Activated CD4-positive, alpha-beta T cell treated with anti-CD3 and anti-CD28 coated beads for 48 hours (primary cell): ENCODE measurements at regions not wholly inside any gene's neighbourhood (a gene's known extent, or its start where the extent isn't known, plus 50 kb on each side); places are given as distances from the start of the nearest gene placed in this dataset.

ENCODE experiments used
- DNase-seq: peaks from one replicate; pipeline ENCODE4 v3.0.0-alpha.2; 2020

DNA sequence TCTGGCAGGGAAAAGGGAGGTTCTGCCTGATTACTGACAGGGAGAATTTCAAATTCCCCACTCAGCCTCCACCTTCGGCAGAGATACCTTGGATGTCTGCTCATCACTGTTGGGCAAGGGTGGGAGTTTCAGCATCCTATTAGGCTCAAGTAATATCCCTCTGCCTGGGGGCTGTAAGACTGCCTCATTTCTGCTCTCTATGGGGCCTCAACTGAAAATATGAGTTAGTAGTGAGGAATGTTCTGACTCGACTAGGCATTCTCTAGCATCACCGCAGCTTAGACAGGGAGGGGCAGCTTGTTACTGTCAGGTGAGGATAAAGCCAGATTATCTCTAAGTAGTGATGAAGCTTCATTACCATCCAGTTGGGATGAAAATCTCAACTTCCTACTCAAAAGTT lies 87.7 kb upstream of the LRP1B start:
- DNase-seq, result no peak

DNA sequence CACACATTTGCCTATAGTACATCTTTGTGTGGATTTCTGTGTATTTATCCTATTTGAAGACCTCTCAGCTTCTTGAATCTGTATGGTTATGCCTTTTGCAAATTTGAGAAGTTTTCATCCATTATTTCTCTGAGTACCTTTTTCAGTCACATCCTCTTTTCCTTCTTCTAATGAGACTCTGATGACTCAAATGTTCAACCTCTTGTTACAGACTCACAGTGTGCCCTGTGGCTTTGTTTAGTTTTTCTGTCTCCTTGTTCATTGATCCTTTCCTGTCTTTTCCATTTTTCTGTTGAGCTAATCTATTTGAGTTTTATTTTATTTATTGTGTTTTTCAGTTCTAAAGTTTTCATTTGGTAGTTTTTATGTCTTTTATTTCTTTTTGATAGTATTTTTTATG lies 87.0 kb upstream of the LRP1B start:
- no peak for DNase-seq

DNA sequence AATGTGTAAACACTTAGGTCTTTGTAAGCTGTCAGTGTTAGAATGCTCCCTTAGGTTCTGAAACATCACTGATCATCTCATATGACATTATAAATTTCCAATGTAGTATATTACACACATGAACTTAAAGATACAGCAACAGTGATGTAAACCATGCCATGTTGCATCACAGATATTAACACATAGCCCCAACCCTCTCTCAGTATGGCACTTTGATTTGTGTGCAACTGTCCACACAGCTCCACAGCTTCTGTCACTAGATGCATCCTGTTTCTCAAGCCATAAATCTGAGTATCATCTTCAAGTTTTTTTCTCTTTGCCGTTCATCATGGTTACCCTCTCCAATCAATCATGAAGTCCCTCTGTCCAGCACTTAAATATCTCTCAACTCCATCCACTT lies 69.2 kb upstream of the LRP1B start:
- no peak for DNase-seq

DNA sequence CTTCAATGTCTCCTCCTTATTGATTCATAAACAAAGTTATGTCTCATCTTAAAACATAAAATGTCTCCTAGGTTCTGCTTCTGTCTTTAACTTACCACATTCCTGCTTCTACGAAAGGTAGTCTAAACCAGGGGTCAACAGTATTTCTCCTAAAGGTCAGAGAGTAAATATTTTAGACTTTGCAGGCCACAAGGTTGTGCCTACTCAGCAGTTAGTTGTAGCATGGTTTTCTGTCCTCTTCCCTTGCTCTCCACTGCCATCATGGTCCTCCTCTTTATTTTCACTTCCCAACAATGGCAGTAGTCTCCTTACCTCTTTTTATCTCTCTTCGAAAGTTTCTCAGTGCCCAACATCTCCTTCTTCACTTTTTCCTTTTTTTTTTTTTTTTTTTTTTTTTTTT lies 68.3 kb upstream of the LRP1B start:
- no peak for DNase-seq

DNA sequence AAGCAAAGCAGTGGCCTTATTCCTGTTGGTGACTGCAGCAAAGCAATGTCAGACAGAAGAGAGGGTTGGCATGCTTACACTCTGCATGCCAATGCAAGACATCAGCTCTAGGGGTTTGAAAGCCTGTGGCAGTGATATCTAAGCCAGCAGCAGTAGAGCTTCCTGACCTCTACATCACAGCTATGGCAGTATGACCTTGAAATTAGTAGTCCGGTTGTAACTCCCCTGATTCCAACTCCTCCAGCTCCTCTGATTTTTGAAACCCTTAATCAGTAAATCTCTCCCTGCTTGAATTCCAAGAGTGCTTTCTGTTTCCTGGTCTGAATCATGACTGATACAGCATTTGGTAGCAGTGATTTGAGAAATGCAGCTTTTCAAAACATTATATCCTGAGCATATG lies 60.0 kb upstream of the LRP1B start:
- no peak for DNase-seq

DNA sequence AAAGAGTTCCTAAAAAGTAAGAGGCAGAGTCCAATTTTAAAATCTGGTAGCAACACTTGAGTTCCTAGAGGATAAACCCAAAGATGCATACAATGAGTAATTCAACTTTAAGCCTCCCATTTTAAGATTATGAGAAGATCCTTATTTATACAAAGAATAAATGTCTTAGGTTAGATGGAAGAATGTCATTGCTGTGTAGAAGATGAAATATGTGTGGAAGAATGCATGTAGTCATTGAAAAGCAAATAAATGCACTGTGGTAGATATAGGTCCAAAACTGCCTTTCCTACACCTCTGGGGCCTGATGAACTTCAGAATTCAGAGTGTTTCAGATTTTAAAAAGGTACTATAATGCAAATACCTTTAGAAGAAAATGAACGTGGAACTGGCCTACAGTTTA lies 58.7 kb upstream of the LRP1B start:
- DNase-seq, result no peak

DNA sequence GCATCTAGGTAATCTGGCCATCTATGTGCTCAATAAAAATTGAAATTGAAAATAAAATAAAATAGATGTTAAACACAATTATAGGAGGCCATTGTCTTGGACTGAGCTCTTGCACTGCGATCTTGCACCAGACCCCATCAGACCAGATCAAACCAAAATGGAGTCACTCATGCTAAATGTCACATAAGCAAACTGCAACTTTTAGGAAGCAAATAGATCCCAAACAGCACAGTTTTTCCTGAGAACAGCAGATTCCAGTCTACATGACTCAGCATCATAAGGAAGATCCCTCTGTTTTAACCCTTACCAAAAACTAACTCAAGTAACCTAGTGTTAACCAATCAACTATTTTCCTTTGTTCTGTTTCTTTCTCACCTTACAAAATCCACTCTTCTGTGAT lies 57.7 kb upstream of the LRP1B start:
- DNase-seq, result no peak

DNA sequence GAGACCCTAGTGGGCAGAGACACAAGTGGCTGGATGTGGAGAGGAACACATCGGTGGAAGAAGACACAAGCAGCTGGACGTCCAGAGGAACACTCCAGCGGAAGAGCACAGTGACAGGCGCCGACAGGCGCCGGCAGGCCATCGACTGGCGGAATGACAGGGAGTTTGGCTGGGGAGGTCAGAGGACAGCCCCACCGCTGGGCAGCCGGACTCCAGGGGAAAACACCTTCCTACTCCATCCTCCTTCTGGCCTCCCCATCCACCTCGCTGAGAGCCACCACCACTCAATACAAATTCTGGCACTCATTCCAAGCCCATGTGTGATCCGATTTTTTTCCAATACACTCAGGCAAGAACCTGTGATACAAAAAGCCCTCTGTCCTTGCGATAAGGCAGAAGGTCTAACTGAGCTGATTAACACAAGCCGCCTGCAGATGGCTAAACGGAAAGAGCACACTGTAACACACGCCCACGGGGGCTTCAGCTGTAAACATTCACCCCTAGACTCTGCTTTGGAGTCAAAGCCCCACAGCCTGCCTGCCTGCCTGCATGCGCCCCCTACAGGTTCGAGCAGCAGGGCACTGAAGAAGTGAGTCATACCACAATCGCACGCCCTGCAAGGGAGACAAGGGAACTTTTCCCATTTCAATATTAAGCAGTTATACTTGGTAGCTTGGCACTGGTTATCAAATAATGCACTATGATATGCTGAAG lies 50.2 kb upstream of the LRP1B start:
- peak; percentile 2 for DNase-seq
